GM19467 (cell line): ENCODE measurements at regions not wholly inside any gene's neighbourhood (a gene's known extent, or its start where the extent isn't known, plus 50 kb on each side); places are given as distances from the start of the nearest gene placed in this dataset.
"Not testable (repeated sequence)": the region's sequence is repeated elsewhere in the genome, so short reads cannot be mapped to it uniquely, and the experiment has no call there.

Experiments used
- ATAC-seq: cut with Tn5 transposase; IDR thresholded peaks from one replicate; pipeline ENCODE4 v1.9.1; 2021; ENCODE audit warnings: mild to moderate bottlenecking, moderate library complexity; ENCODE audit not compliant: unreplicated experiment

DNA sequence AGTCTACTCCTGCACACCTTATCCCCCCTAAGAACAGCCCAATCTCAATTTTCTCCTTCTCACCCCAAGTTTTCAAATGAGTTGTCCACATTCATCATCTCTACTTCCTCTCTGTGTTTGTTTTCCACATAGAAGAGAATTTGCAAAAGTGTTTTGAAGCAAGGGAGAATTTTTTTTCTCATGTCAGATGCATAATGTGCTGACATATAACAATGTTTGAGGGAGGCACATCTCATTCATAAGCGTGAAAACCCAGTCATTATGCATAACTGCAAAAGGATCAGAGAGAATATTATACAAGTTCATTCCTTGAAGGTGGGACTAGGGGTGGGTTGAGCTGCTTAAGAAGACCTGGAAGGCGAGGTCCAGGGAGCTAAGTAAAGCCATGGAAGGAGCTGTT lies 80.8 kb upstream of the SLC1A4 start:
- no peak for ATAC-seq

DNA sequence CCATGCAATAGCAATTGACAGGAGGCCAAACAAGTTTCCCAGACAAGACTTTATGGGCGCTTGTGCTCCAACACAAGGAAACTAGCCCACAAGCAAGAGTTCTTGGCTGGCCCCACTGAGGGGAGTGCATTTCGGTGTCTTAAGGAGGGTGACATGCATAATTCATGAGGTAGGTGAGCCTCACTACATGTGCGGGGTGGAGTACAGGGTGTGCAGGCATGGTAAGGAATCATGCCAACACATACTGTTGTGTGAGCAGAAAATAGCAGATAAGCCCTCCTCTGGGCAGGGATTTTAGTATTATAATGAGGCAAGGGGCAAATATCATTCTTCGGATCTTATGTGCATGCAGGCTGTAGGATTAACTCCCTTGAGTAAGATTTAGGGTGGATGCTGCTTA lies 78.7 kb upstream of the SLC1A4 start:
- no peak for ATAC-seq

DNA sequence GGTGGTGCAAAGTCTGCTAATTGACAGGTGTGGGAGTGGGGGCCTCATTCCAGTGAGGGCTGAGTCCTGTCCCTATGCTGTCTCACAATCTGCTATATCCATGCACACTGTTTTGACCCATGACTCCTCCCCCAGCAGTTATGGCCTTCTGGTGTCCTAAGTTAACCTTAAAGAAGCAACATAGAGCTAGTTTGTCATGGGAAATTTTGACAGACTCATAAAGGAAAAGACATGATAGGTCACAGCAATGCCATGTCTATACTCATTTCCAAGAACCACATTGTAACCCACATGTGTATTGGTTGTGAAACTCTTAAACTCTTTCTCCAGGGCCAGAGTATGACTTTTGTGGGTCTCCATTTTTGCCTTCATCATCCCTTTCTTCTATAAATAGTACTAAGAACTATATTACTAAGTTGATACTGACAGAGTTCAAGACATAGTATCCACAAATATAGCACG lies 78.2 kb upstream of the SLC1A4 start:
- no peak for ATAC-seq

DNA sequence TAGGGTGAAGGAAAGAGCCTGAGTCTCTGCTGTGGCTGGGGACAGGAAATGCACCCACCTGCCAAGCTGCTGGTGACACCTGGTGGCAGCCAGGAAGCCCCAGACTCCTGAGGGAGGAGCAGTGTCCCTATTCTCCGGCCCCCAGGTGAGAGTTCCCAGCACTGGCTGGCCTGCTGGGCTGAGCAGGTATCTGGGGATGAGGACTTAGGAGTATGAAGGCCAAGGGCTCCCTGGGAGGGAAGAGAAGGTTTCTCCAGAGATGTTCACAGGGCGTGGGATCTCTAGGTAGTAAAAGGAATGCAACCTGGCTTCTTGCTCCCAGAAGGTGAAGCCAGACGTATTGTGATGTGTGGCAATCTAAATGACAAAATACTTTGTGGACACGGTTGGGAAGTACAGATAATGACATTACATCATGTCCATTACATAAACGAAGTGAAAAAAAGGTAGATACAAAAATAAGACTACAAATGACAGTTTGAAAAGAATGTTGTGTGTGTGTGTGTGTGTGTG lies 75.8 kb upstream of the SLC1A4 start:
- ATAC-seq, result no peak

DNA sequence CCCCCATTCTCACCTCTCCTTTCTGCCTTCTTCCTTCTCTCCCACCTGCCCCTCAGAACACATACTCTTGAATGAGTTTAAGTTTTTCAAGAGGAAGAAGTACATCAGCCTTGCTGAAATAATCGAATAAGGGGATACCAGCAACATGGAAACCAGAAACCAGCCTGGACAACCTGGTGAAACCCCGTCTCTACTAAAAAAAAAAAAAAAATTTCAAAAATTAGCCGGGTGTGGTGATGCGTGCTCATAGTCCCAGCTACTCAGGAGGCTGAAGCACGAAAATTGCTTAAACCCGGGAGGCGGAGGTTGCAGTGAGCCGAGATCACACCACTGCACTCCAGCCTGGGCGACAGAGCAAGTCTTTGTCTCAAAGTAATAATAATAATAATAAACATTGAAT lies 75.0 kb upstream of the SLC1A4 start:
- ATAC-seq, result no peak

DNA sequence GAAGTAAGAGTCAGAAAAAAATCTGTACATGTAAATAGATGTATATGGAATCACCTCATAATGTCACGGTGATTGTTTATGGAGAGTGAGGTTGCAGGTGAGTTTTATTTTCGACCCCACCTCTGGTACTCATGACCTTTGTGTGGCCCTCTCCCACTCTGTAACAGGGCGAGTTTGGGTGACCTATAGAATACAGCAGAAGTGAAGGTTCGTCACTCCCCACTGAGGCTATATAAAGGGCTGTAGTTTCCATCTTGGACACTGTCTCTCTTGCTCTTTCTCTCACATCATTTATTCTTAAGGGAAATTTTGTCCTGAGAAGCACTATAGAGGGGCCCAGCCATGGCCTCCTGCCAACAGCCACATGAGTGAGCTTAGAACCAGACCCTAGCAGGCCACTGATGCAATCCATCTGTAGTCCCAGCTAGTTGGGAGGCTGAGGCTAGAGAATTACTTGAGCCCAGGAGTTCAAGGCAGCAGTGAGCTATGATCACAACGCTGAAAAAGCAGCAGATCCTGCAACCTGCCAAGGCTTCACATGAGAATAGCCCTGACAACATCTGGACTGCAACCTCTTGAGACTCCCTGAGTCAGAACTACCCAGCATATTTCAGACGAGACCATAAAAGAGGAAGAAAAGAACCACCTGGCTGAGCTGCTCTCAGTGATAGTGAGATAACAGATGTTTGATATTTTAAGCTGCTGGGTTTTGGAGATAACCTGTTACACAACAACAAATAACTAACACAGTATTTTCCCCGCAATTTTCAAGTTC lies 74.3 kb upstream of the SLC1A4 start:
- ATAC-seq, result peak; percentile 57

DNA sequence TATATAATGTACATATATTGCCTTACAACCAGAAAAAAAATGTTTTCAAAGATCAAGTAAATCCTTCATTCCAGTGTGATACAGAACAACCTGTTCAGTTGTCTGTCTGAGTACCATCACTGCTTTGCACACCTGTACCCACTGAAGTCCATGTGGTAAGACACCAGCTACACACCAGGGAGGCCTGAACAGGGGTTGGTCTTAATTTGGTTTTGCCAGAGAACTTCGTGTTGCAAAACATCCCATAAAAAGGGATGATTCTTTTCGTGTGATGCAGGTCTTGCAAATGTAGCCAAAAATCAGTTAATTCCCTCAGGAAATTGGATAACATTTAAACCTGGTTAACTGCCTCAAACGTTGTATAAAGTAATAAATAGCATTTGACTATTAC lies 73.7 kb upstream of the SLC1A4 start:
- no peak for ATAC-seq

DNA sequence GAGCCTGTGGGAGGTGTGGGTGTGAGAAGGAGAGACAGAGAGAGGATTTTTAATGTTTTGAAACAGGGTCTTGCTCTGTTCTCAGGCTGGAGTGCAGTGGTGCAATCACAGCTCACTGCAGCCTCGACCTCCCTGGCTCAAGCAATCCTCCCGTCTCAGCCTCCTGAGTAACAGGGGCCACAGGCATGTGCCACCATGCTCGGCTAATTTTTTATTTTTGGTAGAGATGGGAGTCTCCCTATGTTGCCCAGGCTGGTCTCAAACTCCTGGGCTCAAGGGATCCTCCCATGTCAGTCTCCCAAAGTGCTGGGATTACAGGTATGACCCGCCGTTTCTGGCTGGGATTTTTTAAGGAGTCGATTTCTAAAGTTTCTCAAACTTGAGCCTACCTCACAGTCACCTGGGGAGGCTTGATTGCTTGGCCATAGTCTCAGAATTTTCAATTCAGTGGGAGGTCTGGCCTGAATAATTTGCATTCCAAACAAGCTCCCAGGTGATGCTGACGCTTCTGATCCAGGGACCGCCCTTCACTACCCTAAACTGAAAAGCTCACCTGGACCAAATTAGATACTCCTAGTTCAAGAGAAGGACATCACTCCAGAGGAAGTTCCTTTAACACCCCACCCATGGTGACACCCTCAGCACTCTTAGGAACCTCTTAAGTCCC lies 70.8 kb upstream of the SLC1A4 start:
- no peak for ATAC-seq

DNA sequence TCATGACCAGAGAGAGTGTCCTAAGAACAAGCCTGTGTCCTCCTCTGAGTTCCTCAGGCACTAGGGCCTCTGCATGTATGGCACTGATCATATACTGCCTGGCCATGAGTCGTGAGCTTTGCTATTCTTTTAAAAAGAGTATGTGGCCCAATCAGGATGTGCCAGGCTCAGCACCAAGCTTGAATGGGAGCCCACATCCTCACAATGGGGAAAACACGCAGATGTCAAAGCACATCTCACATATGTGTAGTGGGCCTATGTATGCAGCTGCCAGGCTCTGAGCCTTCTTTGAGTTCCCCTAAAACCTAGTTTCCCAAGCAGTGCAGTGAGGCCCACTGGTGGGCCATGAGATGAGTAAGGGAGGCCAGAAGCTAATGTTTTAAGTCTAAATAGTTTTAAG lies 69.9 kb upstream of the SLC1A4 start:
- no peak for ATAC-seq

DNA sequence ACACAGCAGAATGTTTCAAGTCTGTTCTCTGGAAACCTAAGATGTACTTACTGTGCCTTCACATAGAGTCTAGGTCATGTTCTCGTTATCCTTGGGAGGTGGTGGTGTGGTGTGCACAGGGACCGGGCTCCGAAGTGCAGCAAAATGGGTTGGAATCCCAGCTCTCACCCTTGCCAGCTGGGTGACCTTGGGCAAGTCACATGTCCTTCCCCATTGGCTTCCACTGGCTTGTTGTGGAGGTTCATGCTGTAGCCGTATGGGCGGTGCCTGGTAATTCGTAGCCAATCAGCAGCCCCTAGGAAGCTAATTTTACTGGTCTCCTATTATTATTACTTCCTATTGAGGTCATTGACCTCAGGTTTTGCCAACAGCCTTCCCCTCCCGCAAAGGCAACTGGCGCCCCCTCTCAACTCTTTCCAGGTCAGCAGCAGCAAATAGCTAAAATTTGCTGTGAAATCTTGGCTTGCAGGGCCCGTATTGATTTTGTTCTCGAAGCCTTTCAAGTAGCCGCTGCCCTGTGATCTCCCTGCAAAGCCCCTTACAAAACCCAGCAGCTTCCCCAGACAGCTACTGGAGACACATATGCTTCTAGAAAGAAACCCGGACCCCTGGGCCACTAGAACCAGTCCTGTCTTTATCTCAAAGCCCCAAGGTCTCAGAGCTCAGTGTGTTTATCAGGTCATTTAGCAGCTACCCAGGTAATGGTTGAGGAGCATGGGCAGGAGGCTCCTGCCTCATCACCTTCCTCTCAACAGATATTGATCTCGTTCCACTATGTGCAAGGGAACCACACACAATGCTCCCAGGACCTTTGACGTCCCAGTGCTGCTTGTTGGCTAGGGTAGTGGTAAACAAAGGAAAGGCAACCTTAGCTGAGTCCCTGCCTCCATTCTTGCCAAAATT lies 66.5 kb upstream of the SLC1A4 start:
- ATAC-seq, result no peak

DNA sequence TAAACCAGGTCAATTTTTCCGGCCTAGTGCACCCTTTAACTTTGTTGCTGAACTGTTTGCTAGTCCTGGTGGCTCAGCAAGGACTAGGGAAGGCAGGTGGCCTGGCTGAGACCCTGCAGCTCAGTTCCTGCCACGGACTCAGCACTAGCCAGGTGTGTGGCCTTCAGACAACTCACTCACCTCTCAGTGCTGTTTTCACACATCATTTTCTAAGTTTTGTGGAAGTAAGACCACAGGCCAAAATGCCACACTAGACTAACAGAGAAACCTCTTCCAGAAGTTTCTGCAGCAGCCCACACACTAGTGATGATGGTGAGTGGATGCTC lies 65.9 kb upstream of the SLC1A4 start:
- no peak for ATAC-seq

DNA sequence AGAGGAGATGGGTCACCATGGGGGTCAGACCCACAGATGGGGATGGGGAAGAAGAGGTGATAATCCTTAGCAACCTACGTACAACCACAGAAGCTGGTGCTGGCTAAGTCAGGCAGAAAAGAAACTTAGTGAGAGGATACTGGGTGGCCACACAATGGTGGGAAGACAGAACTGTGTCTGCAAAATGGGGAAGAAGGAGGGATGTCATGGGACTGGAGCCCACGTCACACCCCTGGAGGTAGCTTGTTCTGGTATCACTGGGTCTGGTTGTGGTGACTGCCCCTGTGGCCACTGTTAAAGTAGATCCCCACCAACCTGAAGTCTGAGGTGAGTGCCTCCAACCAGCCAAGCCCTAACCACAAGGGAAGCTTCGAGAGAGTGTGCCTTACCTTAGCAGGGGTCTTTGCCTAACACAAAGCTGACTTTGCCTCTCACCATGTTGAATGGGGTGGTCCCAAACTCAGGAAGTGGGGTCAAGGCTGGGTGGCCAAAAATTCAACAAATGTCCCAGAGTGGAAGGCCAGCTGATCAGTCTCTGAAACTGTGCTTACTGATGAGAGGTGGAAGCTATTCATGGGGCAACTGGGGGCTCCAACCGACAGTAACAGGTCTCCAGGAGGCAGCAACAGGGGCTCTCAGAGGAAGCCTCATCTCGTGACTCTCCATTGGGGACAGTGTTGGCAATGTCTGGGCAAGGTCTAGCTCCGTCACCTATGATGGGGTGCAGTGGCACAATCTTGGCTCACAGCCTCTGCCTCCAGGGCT lies 64.8 kb upstream of the SLC1A4 start:
- ATAC-seq, result no peak

DNA sequence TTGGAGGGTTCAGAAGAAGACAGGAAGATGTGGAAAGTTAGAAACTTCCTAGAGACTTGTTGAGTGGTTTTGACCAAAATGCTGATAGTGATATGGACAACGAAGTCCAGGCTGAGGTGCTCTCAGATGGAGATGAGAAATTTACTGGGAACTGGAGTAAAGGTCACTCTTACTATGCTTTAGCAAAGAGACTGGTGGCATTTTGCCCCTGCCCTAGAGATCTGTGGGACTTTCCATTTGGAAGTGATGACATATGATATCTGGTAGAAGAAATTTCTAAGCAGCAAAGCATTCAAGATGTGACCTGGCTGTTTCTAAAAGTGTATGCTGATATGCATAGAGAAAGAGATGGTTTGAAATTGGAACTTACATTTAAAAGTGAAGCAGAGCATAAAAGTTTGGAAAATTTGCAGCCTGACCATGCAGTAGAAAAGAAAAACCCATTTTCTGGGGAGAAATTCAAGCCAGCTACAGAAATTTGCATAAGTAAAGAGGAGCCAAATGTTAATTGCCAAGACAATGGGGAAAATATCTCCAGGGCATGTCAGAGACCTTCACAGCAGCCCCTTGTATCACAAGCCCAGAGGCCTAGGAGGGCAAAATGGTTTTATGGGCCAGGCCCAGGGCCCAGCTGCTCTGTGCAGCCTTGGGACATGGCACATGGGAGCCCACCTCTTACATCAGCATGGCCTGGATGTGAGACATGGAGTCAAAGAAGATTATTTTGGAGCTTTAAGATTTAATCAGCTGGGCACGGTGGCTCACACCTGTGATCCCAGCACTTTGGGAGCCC lies 63.1 kb upstream of the SLC1A4 start:
- ATAC-seq, result not testable (repeated sequence)

DNA sequence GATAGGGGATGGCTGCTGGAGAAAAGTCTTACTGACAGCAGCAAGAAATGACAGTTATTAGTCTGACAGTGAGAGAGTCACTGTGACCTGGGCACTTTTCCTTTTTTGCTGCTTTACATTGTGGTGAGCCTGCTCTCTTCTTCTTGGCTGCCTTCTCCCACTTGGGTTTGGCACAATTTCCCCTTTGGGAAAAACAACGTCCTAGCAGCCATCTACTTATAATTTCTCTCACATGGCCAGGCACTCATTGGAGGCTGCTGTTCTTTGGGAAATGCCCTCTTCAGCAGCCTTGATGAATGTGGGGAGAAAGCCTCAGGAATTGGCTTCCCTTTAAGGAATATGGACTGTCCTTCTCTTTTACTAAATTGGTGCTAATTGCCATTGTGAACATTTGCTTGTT lies 60.4 kb upstream of the SLC1A4 start:
- no peak for ATAC-seq

DNA sequence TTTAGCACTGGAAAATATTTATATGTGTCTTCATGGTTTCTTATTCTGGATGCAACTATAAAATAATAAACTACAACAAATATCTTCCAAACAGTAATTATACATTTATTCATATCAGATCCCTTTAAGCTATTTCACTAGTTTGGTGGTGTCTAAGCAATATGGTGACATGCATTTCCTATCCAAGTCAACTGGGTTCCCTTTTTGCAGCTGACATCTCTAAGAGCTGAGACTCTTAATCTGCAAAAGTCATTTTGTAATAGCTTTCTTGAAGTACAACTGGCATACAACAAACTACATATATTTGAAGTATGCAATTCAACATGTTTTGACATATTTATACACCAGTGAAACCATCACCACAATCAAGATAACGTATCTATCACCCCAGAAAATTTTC lies 59.9 kb upstream of the SLC1A4 start:
- no peak for ATAC-seq

DNA sequence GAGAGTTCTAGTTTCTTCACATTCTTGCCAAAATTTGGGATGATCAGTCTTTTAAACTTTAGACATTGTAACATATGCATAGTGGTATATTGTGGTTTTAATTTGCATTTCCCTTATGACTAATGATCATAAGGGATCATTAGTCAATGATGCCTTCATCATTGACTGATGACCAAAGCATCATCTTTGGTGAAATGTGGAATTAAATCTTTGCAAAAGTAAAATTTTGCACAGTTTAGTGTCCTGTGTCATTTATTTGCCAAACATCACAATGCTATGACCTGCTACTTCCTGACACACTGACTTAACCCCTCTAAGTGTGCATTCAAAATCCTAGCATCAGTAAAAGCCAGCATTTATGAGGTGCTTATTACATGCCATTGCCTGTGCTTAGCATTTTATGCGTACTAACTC lies 58.9 kb upstream of the SLC1A4 start:
- no peak for ATAC-seq

DNA sequence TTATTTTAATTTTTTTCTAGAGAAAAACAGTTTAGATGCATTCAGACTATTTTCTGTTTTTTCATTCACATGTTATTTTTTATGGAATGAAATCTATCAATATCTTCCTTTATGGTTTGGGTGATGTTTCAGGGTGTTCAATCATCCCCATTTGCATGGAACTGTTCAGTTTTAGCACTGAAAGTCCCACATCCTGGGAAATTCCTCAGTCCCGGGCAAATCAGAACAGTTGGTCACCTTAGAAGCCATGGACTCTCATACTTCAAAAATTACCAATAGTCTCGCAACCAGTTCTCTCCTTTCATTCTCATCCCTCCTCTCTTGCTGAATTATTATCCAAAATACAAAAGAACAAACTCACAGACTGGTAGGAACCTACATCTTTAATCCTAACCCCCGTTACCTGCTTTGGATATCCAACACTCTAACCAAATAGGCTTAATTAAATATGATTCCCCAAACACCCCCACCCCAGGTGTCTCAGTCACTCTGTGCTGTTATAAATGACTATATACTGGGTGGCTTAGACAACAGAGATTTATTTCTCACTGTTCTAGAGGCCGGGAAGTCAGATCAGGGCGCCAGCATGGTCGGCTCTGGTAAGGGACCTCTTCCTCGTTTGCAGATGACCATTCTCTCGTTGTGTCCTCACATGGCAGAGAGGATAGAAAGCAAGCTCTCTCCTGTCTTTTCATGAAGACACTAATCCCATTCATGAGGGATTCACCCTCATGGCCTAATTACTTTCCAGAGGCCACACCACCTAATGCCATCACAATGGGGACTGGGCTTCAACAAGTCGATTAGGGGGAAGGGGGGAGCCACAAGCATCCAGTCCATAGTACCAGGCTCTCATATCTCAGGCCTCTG lies 57.7 kb upstream of the SLC1A4 start:
- ATAC-seq, result no peak

DNA sequence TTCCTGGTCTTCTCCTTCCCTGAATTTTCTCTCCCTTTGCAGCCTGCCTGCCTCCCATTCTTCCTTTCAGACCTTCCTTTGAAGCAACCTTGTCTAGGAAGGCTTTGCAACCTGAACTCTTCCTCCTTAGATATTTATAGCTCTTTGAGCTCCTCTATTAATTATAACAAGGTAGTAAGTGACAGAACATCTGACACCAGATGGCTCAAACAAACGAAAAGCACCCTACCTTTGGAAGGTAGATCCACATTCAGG lies 57.2 kb upstream of the SLC1A4 start:
- ATAC-seq, result no peak
